GM12892 (cell line): ENCODE measurements at regions not wholly inside any gene's neighbourhood (a gene's known extent, or its start where the extent isn't known, plus 50 kb on each side); places are given as distances from the start of the nearest gene placed in this dataset.

Experiments
- POLR2A ChIP-seq: IDR thresholded peaks from 2 replicates; pipeline ENCODE4 v1.6.1; 2011; ENCODE audit warnings: low read depth, low read length, control low read depth
- POLR2AphosphoS5 ChIP-seq: IDR thresholded peaks from 2 replicates; pipeline ENCODE4 v1.6.1; 2011; ENCODE audit warnings: low read depth, low read length, control low read depth
- TAF1 ChIP-seq: IDR thresholded peaks from 2 replicates; pipeline ENCODE4 v1.6.1; 2011; ENCODE audit warnings: low read depth, mild to moderate bottlenecking, control low read depth, low read length, borderline replicate concordance

GRCh38 chr22:48893288-48894063 lies 934.2 kb downstream of the BRD1 start:
- no peak for TF ChIP-seq POLR2A
- no peak for TF ChIP-seq POLR2AphosphoS5
- TF ChIP-seq TAF1: no peak
